Islet of Langerhans (tissue), 1 donor: ENCODE measurements at regions not wholly inside any gene's neighbourhood (a gene's known extent, or its start where the extent isn't known, plus 50 kb on each side); places are given as distances from the start of the nearest gene placed in this dataset.
"Not testable (repeated sequence)": the region's sequence is repeated elsewhere in the genome, so short reads cannot be mapped to it uniquely, and the experiment has no call there.

Source experiments
- FAIRE-seq: peaks from one replicate; lab custom pipeline; 2011; peaks lifted over from hg19 to GRCh38; lab: Jason Lieb, UNC

GRCh38 chr12:47306773-47307679, 227.3 kb upstream of the AMIGO2 start:
- not testable (repeated sequence) for FAIRE-seq

DNA sequence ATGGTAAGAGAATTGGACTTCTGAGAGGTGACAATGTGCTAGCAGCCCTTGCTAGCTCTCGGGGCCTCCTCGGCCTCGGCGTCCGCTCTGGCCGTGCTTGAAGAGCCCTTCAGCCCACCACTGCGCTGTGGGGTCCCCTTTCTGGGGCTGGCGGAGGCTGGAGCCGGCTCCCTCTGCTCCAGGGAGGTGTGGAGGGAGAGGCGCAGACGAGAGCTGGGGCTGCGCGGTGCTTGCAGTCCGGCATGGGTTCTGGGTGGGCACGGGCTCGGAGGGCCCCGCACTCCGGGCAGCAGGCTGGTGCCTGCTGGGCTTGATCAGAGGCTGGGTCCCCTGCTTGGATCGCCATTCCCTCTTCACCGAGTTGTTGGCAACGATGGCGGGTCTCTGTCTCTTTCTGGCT, 226.4 kb upstream of the AMIGO2 start:
- no peak for FAIRE-seq

DNA sequence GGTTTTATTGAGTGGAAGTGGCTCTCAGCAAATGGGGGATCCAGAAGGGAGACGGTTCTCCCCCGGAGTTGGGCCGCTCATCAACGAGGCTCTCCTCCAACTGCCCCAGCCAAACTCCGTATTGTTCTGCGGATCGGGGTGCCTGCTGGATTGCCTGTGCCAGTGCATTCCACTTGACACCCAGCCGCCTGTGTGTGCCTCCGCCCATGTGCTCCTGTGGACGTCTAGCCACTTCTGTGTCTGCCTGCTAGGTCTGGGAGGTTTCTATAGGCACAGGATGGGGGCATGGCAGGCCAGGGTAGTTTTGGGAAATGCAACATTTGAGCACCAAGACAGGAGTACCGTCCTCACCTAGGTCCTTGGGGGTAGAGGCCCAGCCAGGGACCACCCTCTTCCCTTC, 225.7 kb upstream of the AMIGO2 start:
- FAIRE-seq: no peak

DNA sequence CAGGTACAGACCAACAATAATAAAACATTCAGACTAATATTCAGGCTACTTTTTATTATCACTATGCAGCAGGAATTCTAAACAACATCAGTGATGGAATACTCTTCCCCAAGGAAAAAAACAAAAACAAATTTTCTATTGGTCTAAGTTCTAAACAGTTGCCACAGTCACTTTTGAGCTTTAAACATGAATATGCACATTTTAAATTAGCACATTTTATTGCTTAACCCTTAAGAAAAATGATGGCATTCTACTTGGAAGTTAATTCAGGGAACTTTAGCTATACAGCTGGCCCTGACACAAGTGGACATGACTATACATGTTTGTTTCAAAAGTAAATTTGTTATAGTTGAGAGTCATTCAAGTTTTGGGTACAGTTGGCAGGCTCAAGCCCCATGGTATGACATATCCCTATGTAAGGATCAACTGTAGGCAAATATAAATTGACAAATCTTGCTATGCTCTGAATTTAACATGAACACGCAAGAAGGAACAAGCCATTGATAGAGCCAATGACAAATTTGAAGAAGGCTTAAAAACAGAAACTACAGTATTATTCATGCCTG, 224.3 kb upstream of the AMIGO2 start:
- no peak for FAIRE-seq

DNA sequence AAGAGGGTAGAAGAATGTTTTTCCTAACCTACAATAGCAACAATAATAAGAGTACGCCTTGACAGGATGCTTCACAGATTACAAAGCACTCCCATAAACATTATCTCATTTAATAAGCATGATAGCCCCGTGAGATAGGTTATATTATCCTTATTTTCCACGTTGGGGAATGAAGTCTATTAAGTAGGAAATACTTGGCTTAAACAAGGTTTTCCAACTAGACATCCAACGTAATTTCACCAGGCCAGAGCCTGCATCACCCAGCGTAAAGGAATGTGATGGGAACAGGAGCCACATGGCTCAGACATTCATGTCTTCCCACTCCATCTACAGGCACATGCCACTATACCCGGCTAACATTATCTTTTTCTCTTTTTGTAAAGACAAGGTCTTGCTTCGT, 223.4 kb upstream of the AMIGO2 start:
- no peak for FAIRE-seq

GRCh38 chr12:47302111-47302671, 222.4 kb upstream of the AMIGO2 start:
- no peak for FAIRE-seq

- no peak for FAIRE-seq
These were observed 219.8 kb upstream of the AMIGO2 start for GRCh38 chr12:47299586-47299985.

- no peak for FAIRE-seq
These were observed 218.2 kb upstream of the AMIGO2 start for GRCh38 chr12:47297993-47298392.

GRCh38 chr12:47296828-47297227, 217.1 kb upstream of the AMIGO2 start:
- no peak for FAIRE-seq

- no peak for FAIRE-seq
These were observed 213.6 kb upstream of the AMIGO2 start for GRCh38 chr12:47293406-47293805.

DNA sequence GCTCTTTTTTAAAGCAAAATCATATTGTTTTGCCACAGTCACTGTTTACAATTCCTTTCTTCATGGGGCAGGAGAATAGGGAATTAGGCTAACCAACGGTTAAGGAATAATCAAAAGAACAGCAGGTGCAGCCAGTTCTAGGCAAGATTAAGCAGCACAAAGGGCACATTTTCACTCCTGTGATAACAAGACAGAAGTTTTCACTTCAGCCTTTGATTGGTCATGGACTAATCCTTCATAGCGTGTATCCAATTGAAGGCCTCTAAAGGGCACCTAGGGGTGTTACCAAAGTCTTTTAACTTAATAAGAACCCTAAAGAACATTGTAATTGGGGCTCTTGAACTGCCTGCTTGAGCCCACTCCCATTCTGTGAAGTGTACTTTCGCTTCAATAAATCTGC, 206.9 kb upstream of the AMIGO2 start:
- no peak for FAIRE-seq
